Mesenchymal stem cell (in vitro differentiated cells and primary cell): ENCODE measurements at regions not wholly inside any gene's neighbourhood (a gene's known extent, or its start where the extent isn't known, plus 50 kb on each side); places are given as distances from the start of the nearest gene placed in this dataset.

Experiments
- DNase-seq: peaks from one replicate; pipeline ENCODE4 v3.0.0-alpha.2; 2013
- H2AFZ ChIP-seq: one replicate; pipeline ENCODE4 v1.6.1; 2013; ENCODE audit warnings: low read depth, mild to moderate bottlenecking, control low read depth, inconsistent platforms, low read length, moderate library complexity
- H2AK5ac ChIP-seq: 2 replicates; pipeline ENCODE4 v1.6.1; 2013; ENCODE audit warnings: low read length, moderate library complexity, mild to moderate bottlenecking, inconsistent platforms; ENCODE audit not compliant: severe bottlenecking
- H2BK120ac ChIP-seq: one replicate; pipeline ENCODE4 v1.6.1; 2013; ENCODE audit warnings: low read depth, mild to moderate bottlenecking, inconsistent platforms, low read length, moderate library complexity
- H2BK12ac ChIP-seq, 2 experiments: one replicate each; pipeline ENCODE4 v1.6.1; 2013; ENCODE audit warnings: inconsistent platforms in 2 of 2, low read length in 2 of 2, mild to moderate bottlenecking in 2 of 2, moderate library complexity in 2 of 2, control low read depth in 1 of 2
- H2BK15ac ChIP-seq: one replicate; pipeline ENCODE4 v1.6.1; 2013; ENCODE audit warnings: mild to moderate bottlenecking, low read depth, inconsistent platforms; ENCODE audit not compliant: poor library complexity, severe bottlenecking
- H2BK5ac ChIP-seq: 2 replicates; pipeline ENCODE4 v1.6.1; 2013; ENCODE audit warnings: low read depth, mild to moderate bottlenecking, low read length, control low read depth, inconsistent platforms; ENCODE audit not compliant: poor library complexity, severe bottlenecking
- H3K14ac ChIP-seq, 2 experiments: one replicate each; pipeline ENCODE4 v1.6.1; 2013; ENCODE audit warnings: inconsistent platforms in 2 of 2, low read length in 2 of 2, control low read depth in 1 of 2, mild to moderate bottlenecking in 1 of 2, moderate library complexity in 1 of 2
- H3K18ac ChIP-seq, 2 experiments: one replicate each; pipeline ENCODE4 v1.6.1; 2013; ENCODE audit warnings: inconsistent platforms in 2 of 2, low read length in 2 of 2, control low read depth in 1 of 2, low read depth in 1 of 2, mild to moderate bottlenecking in 1 of 2
- H3K23ac ChIP-seq, 2 experiments: one replicate each; pipeline ENCODE4 v1.6.1; 2013; ENCODE audit warnings: inconsistent platforms in 2 of 2, low read length in 2 of 2, mild to moderate bottlenecking in 2 of 2, moderate library complexity in 2 of 2, control low read depth in 1 of 2
- H3K27ac ChIP-seq: 2 replicates; pipeline ENCODE4 v1.5.1; 2013; ENCODE audit warnings: mild to moderate bottlenecking, moderate library complexity, low read length, control low read depth, inconsistent platforms; ENCODE audit not compliant: poor library complexity, severe bottlenecking
- H3K27me3 ChIP-seq, 2 experiments: 2 replicates each; pipeline versions ENCODE4 v1.6.1 to v1.7.0; 2013; ENCODE audit warnings: low read length in 2 of 2, mild to moderate bottlenecking in 2 of 2, moderate library complexity in 2 of 2, control low read depth in 1 of 2, inconsistent platforms in 1 of 2; ENCODE audit not compliant: control insufficient read depth in 1 of 2, insufficient read depth in 1 of 2
- H3K36me3 ChIP-seq, 2 experiments: 2 replicates each; pipeline versions ENCODE4 v1.6.1 to v1.7.0; 2013; ENCODE audit warnings: low read length in 2 of 2, control low read depth in 1 of 2, inconsistent platforms in 1 of 2, low read depth in 1 of 2, mild to moderate bottlenecking in 1 of 2; ENCODE audit not compliant: insufficient read depth in 2 of 2, control insufficient read depth in 1 of 2
- H3K4ac ChIP-seq, 2 experiments: one replicate each; pipeline ENCODE4 v1.6.1; 2013; ENCODE audit warnings: inconsistent platforms in 2 of 2, low read length in 2 of 2, mild to moderate bottlenecking in 2 of 2, moderate library complexity in 2 of 2, control low read depth in 1 of 2, low read depth in 1 of 2
- H3K4me1 ChIP-seq: 2 replicates; pipeline ENCODE4 v1.6.1; 2013; ENCODE audit warnings: low read depth, low read length, control low read depth; ENCODE audit not compliant: control insufficient read depth, insufficient read depth
- H3K4me2 ChIP-seq: 2 replicates; pipeline ENCODE4 v1.6.1; 2013; ENCODE audit warnings: low read length, mild to moderate bottlenecking, inconsistent platforms; ENCODE audit not compliant: poor library complexity, severe bottlenecking
- H3K4me3 ChIP-seq, 2 experiments: 2 replicates each; pipeline versions ENCODE4 v1.5.1 to v1.7.0; 2013; ENCODE audit warnings: low read length in 2 of 2, mild to moderate bottlenecking in 2 of 2, control low read depth in 1 of 2, low read depth in 1 of 2; ENCODE audit not compliant: insufficient read depth in 1 of 2
- H3K79me1 ChIP-seq: replicated peaks from 2 replicates; pipeline ENCODE4 v1.6.1; 2013; ENCODE audit warnings: mild to moderate bottlenecking, control low read depth, low read length, inconsistent platforms; ENCODE audit not compliant: poor library complexity, severe bottlenecking
- H3K9ac ChIP-seq: 2 replicates; pipeline ENCODE4 v1.7.0; 2013; ENCODE audit warnings: mild to moderate bottlenecking, low read length, moderate library complexity
- H3K9me3 ChIP-seq: 2 replicates; pipeline ENCODE4 v1.7.0; 2013; ENCODE audit warnings: mild to moderate bottlenecking, low read length; ENCODE audit not compliant: control insufficient read depth
- H4K8ac ChIP-seq: one replicate; pipeline ENCODE4 v1.6.1; 2013; ENCODE audit warnings: inconsistent platforms, mild to moderate bottlenecking, low read length, moderate library complexity
- H4K91ac ChIP-seq: one replicate; pipeline ENCODE4 v1.6.1; 2013; ENCODE audit warnings: mild to moderate bottlenecking, low read length, inconsistent platforms
- WGBS: methylation state at CpG from one replicate; pipeline ENCODE4 v1.1.7; 2013; ENCODE audit warnings: mixed read lengths; 5-methylcytosine and 5-hydroxymethylcytosine counted together

DNA sequence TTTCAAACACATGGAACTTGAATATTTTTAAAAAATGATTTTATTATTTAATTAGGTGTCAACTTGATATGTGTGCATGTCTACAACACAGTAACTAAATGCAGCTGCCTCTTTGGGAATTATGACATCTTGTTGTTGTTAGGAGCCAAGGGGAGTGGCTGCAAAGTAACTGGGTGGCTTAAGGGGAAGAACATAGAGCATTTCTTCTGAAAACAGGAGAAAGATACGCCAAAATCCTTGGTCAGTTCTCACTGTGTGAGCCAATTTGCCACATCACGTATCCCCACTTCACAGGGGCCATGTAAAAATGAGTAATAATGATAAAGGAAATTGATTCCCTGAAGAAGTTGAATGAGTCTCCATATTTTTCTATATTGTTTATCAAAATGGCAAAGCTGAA is 309.8 kb upstream of the COL3A1 start:
- Histone ChIP-seq H3K4ac (no peak overlapping the region), H3K9me3 (no peaks in the 10 kb centered on the region), H3K9ac (peak overlapping the region; percentile 63), H2AK5ac (no peak overlapping the region), H3K4me2 (no peak overlapping the region), H4K8ac (no peak overlapping the region), H3K18ac (no peak overlapping the region), H3K27me3 (no peaks in the 10 kb centered on the region), H4K91ac (no peak overlapping the region), H2BK15ac (no peak overlapping the region), H3K79me1 (no peaks in the 10 kb centered on the region), H3K36me3 (no peaks in the 10 kb centered on the region), H2BK5ac (no peak overlapping the region), H3K4me1 (no peaks in the 10 kb centered on the region), H2BK120ac (no peak overlapping the region), H3K27ac (no peak overlapping the region), H2AFZ (no peak overlapping the region), H3K14ac (no peak overlapping the region), H2BK12ac (no peak overlapping the region), H3K23ac (no peak overlapping the region), H3K4me3 (no peak overlapping the region)
- DNase-seq: no peak
- WGBS: no CpG with 5 or more reads among the region's 2 CpGs

GRCh38 chr2:188664951-188665595 is 309.1 kb upstream of the COL3A1 start:
- Histone ChIP-seq H3K23ac (no peak overlapping the region), H3K18ac (no peak overlapping the region), H4K8ac (no peak overlapping the region), H3K4me1 (no peaks in the 10 kb centered on the region), H3K14ac (no peak overlapping the region), H4K91ac (no peak overlapping the region), H3K27ac (no peak overlapping the region), H3K4me3 (no peak overlapping the region), H3K36me3 (no peaks in the 10 kb centered on the region), H2AK5ac (no peak overlapping the region), H3K4me2 (peak overlapping the region; percentile 16), H2BK120ac (no peak overlapping the region), H2BK5ac (no peak overlapping the region), H2AFZ (no peak overlapping the region), H3K79me1 (no peaks in the 10 kb centered on the region), H3K9ac (peak overlapping the region; percentile 63), H2BK12ac (no peak overlapping the region), H2BK15ac (no peak overlapping the region), H3K4ac (no peak overlapping the region), H3K9me3 (no peaks in the 10 kb centered on the region), H3K27me3 (no peaks in the 10 kb centered on the region)
- DNase-seq: peak; percentile 42
- 50% methylated on average over 1 of the region's 3 CpGs for WGBS

- no peak overlapping the region for H2BK5ac ChIP-seq
- no peak overlapping the region for H3K27ac ChIP-seq
- no peak overlapping the region for H2BK15ac ChIP-seq
- no peak for DNase-seq
- H3K4ac ChIP-seq: no peak overlapping the region
- no peaks in the 10 kb centered on the region for H3K9me3 ChIP-seq
- H3K27me3 ChIP-seq: no peaks in the 10 kb centered on the region
- no peak overlapping the region for H3K4me2 ChIP-seq
- peak overlapping the region; percentile 63 for H3K9ac ChIP-seq
- H3K4me1 ChIP-seq: no peaks in the 10 kb centered on the region
- no peak overlapping the region for H3K14ac ChIP-seq
- H3K23ac ChIP-seq: no peak overlapping the region
- no peak overlapping the region for H2BK12ac ChIP-seq
- H3K18ac ChIP-seq: no peak overlapping the region
- H2AFZ ChIP-seq: no peak overlapping the region
- H2AK5ac ChIP-seq: no peak overlapping the region
- H3K79me1 ChIP-seq: no peaks in the 10 kb centered on the region
- no peak overlapping the region for H3K4me3 ChIP-seq
- no peak overlapping the region for H4K8ac ChIP-seq
- H2BK120ac ChIP-seq: no peak overlapping the region
- no peaks in the 10 kb centered on the region for H3K36me3 ChIP-seq
- H4K91ac ChIP-seq: no peak overlapping the region
Measured at GRCh38 chr2:188665727-188666304, 308.4 kb upstream of the COL3A1 start.

GRCh38 chr2:188666503-188666902 is 307.7 kb upstream of the COL3A1 start:
- Histone ChIP-seq H2BK12ac (peak overlapping the region; percentile 38 to 71), H4K8ac (no peak overlapping the region), H3K4me1 (no peaks in the 10 kb centered on the region), H2BK120ac (no peak overlapping the region), H2BK5ac (peak overlapping the region; percentile 19), H4K91ac (no peak overlapping the region), H2BK15ac (no peak overlapping the region), H3K14ac (no peak overlapping the region), H3K9me3 (no peaks in the 10 kb centered on the region), H3K9ac (no peak overlapping the region), H3K23ac (no peak overlapping the region), H3K18ac (peak overlapping the region in 1 of 2 experiments; percentile 52), H2AK5ac (peak overlapping the region; percentile 97), H3K4me3 (no peak overlapping the region), H3K36me3 (no peaks in the 10 kb centered on the region), H3K27me3 (no peaks in the 10 kb centered on the region), H3K4ac (peak overlapping the region in 1 of 2 experiments; percentile 24), H3K79me1 (no peaks in the 10 kb centered on the region), H3K27ac (no peak overlapping the region), H2AFZ (no peak overlapping the region), H3K4me2 (no peak overlapping the region)
- no peak for DNase-seq
